ENCODE measurements at regions not wholly inside any gene's neighbourhood (a gene's known extent, or its start where the extent isn't known, plus 50 kb on each side); places are given as distances from the start of the nearest gene placed in this dataset.

DNA sequence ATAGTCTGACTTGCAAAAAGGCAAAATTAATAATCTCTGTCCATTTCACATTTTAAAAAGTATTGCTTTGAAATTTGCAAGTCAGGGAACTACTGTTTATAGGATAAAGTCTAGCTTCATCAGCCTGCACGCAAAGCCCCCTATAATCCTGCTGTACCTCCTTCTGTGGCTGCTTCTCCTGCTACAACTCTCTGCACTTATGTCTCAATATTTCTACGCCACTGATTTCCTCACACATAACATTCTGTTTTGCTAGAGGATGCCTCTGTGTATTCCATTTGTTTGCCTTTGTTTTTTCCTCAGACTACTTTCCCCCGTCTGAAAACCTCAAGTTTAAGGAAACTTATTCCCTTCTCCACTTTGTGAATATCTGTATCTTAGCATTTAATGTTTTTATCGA is 389.9 kb downstream of the RFC3 start:
- no peaks in the 10 kb centered on the region for H3K9me1 ChIP-seq (replicated peaks; ENCODE audit: control insufficient read depth, extremely low read depth, insufficient read depth, low read length)
- ChIA-PET CTCF (no interaction called here), POLR2A (no interaction called here)
- no peak overlapping the region for H2AFZ ChIP-seq (ENCODE audit: low read depth, low read length)
- H3K4me2 ChIP-seq (ENCODE audit: insufficient read depth, low read length), result no peak overlapping the region
- H3K9me3 ChIP-seq (replicated peaks; ENCODE audit: control insufficient read depth, insufficient read depth, low read length), result no peaks in the 10 kb centered on the region
- BruUV-seq (replicated peaks), result no TSS peak
- dilution Hi-C loops (cut with MboI; ENCODE audit: extremely low pct_ligation_motif_present, low sequenced_read_pairs) (no loop called here), intact Hi-C loops (cut with micrococcal nuclease) (no loop called here)
- no peak for DNase-seq (ENCODE audit: low read depth, low spot score)
- TF ChIP-seq POLR2A (IDR thresholded peaks at IDR 0.05; ENCODE audit: low read depth, low read length) (no peak), POLR2AphosphoS5 (IDR thresholded peaks at IDR 0.05; ENCODE audit: insufficient read depth, low read depth, low read length) (no peak), EZH2 (IDR thresholded peaks at IDR 0.05; ENCODE audit: borderline replicate concordance, low read depth, low read length, severe bottlenecking) (no peak), GATA2 (IDR thresholded peaks at IDR 0.05; ENCODE audit: insufficient read depth, insufficient read length, low read depth, low read length) (no peak), JUN (IDR thresholded peaks at IDR 0.05; ENCODE audit: borderline replicate concordance, insufficient read depth, insufficient read length, low read depth) (no peak), MYC (IDR thresholded peaks at IDR 0.05; ENCODE audit: low read depth, low read length) (no peak), FOS (IDR thresholded peaks at IDR 0.05; ENCODE audit: borderline replicate concordance, insufficient read depth, low read length) (no peak)
- TF ChIP-seq, protein P1, sequence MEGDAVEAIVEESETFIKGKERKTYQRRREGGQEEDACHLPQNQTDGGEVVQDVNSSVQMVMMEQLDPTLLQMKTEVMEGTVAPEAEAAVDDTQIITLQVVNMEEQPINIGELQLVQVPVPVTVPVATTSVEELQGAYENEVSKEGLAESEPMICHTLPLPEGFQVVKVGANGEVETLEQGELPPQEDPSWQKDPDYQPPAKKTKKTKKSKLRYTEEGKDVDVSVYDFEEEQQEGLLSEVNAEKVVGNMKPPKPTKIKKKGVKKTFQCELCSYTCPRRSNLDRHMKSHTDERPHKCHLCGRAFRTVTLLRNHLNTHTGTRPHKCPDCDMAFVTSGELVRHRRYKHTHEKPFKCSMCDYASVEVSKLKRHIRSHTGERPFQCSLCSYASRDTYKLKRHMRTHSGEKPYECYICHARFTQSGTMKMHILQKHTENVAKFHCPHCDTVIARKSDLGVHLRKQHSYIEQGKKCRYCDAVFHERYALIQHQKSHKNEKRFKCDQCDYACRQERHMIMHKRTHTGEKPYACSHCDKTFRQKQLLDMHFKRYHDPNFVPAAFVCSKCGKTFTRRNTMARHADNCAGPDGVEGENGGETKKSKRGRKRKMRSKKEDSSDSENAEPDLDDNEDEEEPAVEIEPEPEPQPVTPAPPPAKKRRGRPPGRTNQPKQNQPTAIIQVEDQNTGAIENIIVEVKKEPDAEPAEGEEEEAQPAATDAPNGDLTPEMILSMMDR (IDR thresholded peaks at IDR 0.05; ENCODE audit: extremely low read depth in 1 of 2, insufficient read depth in 1 of 2, low read depth in 1 of 2, low read length in 2 of 2), result no peak
- TF ChIP-seq, protein P2, sequence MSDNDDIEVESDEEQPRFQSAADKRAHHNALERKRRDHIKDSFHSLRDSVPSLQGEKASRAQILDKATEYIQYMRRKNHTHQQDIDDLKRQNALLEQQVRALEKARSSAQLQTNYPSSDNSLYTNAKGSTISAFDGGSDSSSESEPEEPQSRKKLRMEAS (IDR thresholded peaks at IDR 0.05; ENCODE audit: insufficient read depth, insufficient read length), result no peak
- H3K79me2 ChIP-seq (ENCODE audit: control insufficient read depth, insufficient read depth, low read length), result no peaks in the 10 kb centered on the region
- H3K4me1 ChIP-seq (ENCODE audit: control insufficient read depth, extremely low read depth, insufficient read depth, low read length), result peaks cover 2% of the 10 kb centered on the region
- FAIRE-seq, result no peak
- no peaks in the 10 kb centered on the region for H3K27me3 ChIP-seq (ENCODE audit: control insufficient read depth in 2 of 2, insufficient read depth in 2 of 2, low read length in 2 of 2)
- no peak overlapping the region for H3K4me3 ChIP-seq (replicated peaks in 1 of 3; ENCODE audit: insufficient read depth in 1 of 3, low read depth in 1 of 3, low read length in 3 of 3)
- no peak overlapping the region for H3K27ac ChIP-seq (ENCODE audit: insufficient read depth, low read depth, low read length)
- no peak overlapping the region for H3K9ac ChIP-seq (replicated peaks; ENCODE audit: extremely low read depth, insufficient read depth, low read length)
- H3K36me3 ChIP-seq (ENCODE audit: control insufficient read depth in 2 of 2, extremely low read depth in 1 of 2, insufficient read depth in 2 of 2, low read length in 2 of 2), result no peaks in the 10 kb centered on the region
- H4K20me1 ChIP-seq (replicated peaks; ENCODE audit: control insufficient read depth, extremely low read depth, insufficient read depth, low read length), result no peaks in the 10 kb centered on the region
